ENCODE measurements at regions not wholly inside any gene's neighbourhood (a gene's known extent, or its start where the extent isn't known, plus 50 kb on each side); places are given as distances from the start of the nearest gene placed in this dataset.

- TF ChIP-seq POLR2A (IDR thresholded peaks at IDR 0.05) (no peak), CTCF (IDR thresholded peaks at IDR 0.05) (no peak), EP300 (IDR thresholded peaks at IDR 0.05; ENCODE audit: low read depth) (no peak)
Measured at GRCh38 chr10:25694206-25694933, 239.7 kb upstream of the MYO3A start.
